ENCODE measurements at regions not wholly inside any gene's neighbourhood (a gene's known extent, or its start where the extent isn't known, plus 50 kb on each side); places are given as distances from the start of the nearest gene placed in this dataset.

DNA sequence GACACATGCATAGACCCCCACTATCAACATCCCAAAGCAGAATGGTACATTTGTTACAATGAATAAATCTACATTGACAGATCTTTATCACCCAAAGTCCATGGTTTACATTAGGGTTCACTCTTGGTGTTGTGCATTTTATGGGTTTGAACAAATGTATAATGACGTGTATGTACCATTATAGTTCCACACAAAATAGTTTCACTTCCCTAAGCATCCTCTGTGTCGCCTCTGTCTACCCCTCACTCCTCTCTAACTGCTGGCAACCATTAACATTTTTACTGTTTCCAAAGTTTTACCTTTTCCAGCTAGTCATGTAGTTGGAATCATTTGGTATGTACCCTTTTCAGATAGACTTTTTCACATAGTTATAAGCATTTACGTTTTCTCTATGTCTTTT lies 69.5 kb upstream of the LMO3 start:
- no peak for DNase-seq (ENCODE audit: low spot score)
- in situ Hi-C loops (cut with HindIII; ENCODE audit: low sequenced_read_pairs): no loop called here

DNA sequence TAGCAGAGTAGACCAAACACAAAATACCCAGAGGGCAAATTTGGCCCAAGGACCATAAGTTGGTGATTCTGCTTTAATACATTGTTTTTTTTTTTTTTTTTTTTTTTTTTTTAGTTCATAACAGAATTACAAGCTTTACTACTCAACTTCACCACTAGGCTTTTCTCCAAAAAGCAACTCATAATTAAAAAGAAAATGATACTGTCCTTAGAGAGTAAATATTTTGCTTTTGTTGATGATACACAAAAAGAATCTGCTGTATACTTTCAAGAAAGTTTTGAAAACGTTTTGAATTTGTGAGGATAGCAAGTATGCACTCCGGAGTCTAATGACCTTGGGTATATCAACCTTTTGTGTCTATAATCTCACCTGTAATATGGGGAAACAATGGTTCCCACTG lies 68.9 kb upstream of the LMO3 start:
- DNase-seq (ENCODE audit: low spot score): no peak
- in situ Hi-C loops (cut with HindIII; ENCODE audit: low sequenced_read_pairs): no loop called here

DNA sequence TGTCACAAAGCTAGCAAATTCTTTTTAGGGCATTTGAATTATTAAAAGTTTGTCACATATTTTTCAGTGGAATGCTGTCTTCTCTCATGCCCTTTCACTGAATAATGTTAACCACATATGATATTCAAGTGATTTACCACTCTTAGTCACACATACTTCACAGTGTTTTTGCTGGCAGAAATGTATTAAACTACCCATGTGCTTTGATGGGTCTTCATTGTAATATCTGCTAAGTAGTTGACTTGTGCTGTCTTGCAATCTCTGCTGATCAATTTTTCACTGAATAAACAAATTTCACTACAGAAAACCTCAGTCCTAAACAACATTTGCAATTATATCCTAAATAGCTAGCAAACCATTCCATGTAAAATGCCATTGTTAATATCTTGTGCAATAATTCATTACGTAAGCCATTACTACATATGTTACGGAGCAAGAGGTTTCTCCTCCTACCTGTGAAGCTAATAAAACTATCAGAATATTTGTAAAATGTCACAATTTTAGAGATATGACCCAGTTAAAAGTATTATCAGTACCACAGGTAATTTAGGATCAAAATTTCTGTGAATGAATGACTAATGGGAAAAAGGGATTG lies 64.6 kb upstream of the LMO3 start:
- DNase-seq (ENCODE audit: low spot score): no peak
- in situ Hi-C loops (cut with HindIII; ENCODE audit: low sequenced_read_pairs): no loop called here

DNA sequence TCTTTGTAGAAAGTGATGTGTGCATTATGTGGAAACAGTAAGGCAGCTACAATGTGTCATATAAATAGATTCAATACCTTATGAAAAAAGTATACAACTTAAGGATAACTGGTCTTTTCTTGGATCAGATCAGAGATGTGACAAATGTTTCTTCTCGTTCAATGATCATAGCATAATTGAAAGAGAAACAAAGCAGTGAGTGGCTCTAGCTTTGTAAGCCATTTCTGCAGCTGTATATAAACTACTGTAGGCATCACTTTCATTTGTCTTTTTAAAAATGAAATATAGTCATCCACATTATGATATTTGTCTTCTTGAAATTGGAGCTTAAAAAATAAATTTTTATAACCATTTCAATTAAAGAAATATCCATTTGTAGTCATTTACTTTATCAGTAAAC lies 63.8 kb upstream of the LMO3 start:
- in situ Hi-C loops (cut with HindIII; ENCODE audit: low sequenced_read_pairs): no loop called here
- DNase-seq (ENCODE audit: low spot score): no peak

DNA sequence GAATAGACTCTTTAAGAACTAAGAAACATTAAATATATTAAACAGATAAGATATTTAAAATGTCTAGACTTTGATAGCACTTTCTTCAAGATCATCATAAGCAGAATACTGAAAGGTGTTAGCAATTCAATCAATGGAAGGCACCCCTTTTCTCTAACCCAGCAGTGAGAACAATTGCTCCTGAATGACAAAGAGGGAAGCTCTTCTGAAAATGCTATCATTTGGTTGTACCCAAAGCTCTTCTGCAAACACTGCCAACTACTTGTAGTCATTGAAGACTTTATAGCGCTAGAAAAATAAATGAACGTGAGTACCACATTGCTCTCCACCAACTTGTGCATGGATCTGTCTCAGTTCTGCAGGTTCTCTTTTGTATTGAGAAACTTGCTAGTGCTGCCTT lies 62.2 kb upstream of the LMO3 start:
- in situ Hi-C loops (cut with HindIII; ENCODE audit: low sequenced_read_pairs): no loop called here
- no peak for DNase-seq (ENCODE audit: low spot score)

DNA sequence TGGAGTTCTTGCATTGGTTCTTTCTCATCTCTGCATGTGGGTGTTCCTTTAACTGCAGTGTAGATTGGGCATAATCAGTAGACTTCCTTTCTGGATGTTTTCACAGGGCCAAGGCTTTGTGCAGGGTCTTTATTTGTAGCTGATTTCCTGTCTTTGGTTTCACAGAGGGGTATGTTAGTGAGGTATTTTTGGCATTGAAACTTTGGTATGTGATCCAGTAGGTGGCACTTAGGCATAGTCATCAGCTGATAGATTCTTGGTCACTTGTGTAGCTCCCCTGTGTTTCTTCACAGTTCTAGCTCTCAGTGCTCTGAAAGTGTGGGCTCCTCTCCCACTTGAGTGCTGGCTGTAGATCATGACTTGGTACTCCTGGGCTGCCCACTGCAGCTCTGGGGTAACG lies 52.7 kb upstream of the LMO3 start:
- in situ Hi-C loops (cut with HindIII; ENCODE audit: low sequenced_read_pairs): no loop called here
- no peak for DNase-seq (ENCODE audit: low spot score)
